Fibroblast of the aortic adventitia (primary cell): ENCODE measurements at regions not wholly inside any gene's neighbourhood (a gene's known extent, or its start where the extent isn't known, plus 50 kb on each side); places are given as distances from the start of the nearest gene placed in this dataset.

Source experiments
- DNase-seq: peaks from one replicate; pipeline ENCODE4 v3.0.0-alpha.2; 2010; ENCODE audit warnings: low read depth
- H3K4me3 ChIP-seq: 2 replicates; pipeline ENCODE4 v1.5.1; 2011; ENCODE audit warnings: low read depth, mild to moderate bottlenecking, control low read depth, low read length, moderate library complexity
- TF ChIP-seq, protein P1 (sequence below): IDR thresholded peaks from 2 replicates; pipeline ENCODE4 v1.5.1; 2011; ENCODE audit warnings: mild to moderate bottlenecking, low read length, control low read depth, inconsistent platforms; ENCODE audit not compliant: insufficient read depth

DNA sequence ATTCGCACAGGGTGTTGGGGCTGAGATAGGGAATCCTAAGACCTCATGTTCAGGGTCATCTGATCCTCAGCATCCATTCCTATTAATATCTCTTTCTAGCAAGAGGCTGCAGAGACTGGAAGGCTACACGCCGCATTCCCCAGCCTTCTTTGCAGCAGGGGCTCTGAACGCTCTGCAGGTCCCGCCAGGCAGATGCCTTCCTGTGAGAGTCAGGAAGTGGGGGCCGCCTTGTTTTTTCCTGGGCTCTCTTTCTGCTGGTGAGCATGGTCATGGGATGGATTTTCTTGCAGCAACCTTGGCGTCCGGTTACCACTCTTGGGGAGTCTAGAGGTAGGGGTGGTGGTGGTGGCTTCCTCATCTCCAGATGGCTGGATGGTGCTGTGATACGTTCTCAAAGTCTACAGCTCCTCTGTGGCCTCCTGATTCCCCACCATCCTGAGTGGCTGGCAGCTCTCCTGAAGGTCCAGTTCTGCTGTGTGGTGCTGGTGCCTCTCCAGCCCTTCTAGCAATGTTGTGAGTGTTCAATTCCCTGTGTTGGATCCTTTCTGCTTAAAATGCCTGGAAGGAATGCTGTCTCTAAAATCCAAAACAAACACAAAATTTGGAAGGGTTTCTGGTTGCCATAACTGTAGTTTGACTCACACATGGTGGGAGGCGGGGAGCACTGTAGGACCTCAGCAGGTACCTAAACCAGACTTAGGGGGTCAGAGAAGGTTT is 111.9 kb downstream of the CEBPB start:
- TF ChIP-seq, protein P1, sequence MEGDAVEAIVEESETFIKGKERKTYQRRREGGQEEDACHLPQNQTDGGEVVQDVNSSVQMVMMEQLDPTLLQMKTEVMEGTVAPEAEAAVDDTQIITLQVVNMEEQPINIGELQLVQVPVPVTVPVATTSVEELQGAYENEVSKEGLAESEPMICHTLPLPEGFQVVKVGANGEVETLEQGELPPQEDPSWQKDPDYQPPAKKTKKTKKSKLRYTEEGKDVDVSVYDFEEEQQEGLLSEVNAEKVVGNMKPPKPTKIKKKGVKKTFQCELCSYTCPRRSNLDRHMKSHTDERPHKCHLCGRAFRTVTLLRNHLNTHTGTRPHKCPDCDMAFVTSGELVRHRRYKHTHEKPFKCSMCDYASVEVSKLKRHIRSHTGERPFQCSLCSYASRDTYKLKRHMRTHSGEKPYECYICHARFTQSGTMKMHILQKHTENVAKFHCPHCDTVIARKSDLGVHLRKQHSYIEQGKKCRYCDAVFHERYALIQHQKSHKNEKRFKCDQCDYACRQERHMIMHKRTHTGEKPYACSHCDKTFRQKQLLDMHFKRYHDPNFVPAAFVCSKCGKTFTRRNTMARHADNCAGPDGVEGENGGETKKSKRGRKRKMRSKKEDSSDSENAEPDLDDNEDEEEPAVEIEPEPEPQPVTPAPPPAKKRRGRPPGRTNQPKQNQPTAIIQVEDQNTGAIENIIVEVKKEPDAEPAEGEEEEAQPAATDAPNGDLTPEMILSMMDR = no peak
- DNase-seq = peak; percentile 91
- no peak overlapping the region for H3K4me3 ChIP-seq

DNA sequence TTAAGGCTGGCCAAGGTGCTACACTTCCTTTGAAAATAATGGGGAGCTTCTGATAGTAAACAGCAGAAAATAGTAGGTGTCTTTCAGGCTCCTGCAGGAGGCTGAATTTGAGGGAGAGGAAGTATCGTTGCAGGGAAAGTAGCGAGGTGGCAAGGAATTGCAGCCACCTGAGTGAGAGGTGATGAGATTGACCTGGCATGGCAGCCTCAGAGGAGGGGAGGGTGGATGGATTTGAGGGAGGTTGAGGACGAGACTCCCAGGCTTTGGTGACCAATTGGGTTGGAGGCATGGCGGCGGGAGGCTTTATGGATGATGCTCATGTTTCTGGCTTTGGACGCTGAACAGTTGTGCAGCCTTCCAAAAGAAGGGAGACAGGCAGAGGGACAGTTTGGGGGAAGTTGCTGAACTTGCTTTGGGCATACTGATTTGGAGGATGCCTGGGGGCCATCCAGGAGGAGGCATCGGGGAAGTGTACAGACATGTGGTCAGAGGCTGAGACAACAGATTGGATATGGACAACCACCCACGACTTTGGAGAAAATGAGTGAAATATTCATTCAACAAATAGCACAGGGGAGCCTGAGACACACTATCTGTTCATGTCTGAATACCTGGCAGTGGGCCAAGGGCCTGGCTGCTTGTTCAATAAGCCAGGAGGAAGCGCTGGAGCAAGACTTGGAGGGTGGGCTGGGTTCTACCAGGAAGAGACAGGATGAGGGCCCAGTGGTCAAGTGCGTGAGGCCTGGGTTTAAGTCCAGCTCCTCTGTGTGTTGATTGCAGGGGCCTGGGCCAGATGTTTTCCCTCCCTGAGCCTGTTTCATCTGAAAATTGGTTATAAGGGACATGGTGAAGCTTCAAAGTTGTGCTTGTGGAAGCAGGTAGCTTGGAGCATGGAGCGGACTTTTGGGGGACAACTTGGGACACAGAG is 113.2 kb downstream of the CEBPB start:
- DNase-seq = peak; percentile 99
- no peak overlapping the region for H3K4me3 ChIP-seq
- TF ChIP-seq, protein P1 = no peak

DNA sequence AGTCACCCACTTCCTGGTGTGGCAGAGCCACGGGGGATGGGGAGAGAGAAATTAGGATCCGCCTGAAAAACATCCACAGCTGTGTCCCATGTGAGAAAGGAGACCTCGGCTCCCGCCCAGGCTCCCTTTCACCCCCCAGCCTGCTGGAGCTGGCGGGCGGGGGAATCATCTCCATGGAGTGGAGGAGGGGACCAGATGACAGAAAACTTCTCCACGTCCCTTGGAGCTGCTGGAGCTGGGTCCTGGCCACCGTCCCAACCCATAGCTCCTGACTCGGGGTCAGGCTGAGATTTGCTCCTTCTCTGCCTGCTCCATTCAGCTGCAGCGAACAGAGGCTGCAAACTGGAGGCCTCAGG is 113.8 kb downstream of the CEBPB start:
- no peak overlapping the region for H3K4me3 ChIP-seq
- TF ChIP-seq, protein P1 = no peak
- peak; percentile 94 for DNase-seq

DNA sequence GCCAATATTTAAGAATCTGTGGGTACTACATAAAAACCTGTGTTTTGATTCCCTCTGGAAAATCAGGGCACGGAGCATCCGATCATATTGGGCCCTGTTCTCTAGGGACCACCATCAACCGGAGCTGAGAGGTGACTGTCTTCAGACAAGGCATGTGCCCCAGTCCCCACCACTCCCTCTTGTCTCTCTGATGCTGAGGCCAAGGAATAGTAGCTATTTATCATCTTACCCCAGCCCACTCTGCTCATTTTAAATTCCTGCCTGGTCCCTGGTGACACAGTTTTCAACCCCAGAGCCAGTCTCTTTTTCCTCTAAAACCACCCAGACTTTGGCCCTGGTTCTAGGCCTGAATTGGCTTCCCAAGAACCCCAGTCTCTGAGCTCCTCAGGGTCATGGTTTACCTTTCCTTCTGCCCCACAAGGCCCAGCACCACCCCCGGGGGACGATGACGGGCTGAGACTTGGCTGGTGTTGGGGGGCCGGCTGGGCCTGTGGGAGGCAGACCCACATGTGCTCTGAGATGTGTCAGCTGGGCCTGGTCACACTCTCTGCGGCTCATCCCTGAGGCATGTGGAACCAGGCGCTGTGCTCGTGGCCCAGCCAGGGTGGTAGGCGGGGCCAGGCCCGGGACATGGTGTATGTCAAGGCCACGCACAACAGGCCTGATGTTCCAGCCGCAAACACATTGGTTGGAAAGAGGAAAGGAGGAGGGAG is 114.4 kb downstream of the CEBPB start:
- TF ChIP-seq, protein P1 = no peak
- peak; percentile 98 for DNase-seq
- no peak overlapping the region for H3K4me3 ChIP-seq

DNA sequence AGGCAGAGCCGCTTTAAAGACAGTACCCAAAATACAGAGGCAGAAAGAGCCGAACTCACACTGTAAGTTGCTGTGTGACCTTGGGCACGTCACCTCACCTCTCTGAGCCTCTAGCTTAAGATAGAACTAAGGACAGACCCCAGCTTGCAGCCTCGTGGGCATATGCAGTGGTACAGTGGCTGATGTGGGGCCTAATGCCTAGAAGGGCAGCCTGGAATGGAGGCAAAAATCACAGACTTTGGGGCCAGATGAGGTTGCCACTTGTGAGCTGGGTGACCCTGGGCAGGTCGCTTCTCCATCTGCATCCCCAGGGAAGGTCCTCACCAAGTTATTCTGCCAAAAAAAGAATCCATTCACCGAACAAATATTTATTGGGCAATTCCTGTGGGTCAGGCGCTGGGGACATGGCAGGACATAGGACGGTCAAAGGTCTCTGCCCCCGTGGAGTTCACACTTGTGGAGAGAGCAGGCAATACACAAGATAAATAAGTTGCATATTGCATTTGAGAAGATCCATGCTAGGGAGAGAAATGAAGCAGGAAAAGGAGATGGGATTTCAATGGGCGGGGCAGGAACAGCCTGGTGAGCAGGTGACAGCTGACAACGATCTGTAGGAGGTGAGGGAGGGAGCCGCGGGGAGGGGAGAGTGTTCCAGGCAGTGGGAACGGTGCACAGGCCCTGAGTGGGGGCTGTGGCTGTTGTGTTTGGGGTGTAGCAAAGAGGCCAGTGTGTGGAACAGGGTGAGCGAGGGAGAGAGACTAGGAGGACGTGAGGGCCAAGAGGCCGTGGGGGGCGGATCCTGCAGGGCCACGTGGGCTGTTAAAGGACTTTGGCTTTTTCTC is 115.2 kb downstream of the CEBPB start:
- peak overlapping the region; percentile 13 for H3K4me3 ChIP-seq
- DNase-seq = peak; percentile 49
- TF ChIP-seq, protein P1 = no peak
